Urothelium cell line (cell line): ENCODE measurements at regions not wholly inside any gene's neighbourhood (a gene's known extent, or its start where the extent isn't known, plus 50 kb on each side); places are given as distances from the start of the nearest gene placed in this dataset.

Experiments used
- DNase-seq: peaks from one replicate; pipeline ENCODE4 v3.0.0; 2011; ENCODE audit warnings: low spot score, mixed read lengths
- FAIRE-seq: peaks from 2 replicates; lab custom pipeline; 2011; peaks lifted over from hg19 to GRCh38; lab: Jason Lieb, UNC

DNA sequence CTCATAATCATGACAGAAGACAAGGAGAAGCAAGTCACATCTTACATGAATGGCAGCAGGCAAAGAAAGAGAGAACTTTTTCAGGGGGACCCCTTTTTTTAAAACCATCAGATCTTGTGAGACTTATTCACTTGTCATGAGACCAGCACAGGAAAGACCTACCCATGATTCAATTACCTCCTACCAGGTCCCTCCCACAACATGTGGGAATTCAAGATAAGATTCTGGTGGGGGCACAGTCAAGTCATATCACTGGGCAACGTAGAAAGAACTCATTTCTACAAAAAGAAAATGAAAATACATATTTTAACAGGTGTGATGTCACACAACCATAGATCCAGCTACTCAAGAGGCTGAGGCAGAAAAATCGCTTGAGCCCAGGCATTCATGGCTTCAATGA lies 304.1 kb downstream of the IPMK start:
- FAIRE-seq (peak; percentile 65), DNase-seq (no peak)

DNA sequence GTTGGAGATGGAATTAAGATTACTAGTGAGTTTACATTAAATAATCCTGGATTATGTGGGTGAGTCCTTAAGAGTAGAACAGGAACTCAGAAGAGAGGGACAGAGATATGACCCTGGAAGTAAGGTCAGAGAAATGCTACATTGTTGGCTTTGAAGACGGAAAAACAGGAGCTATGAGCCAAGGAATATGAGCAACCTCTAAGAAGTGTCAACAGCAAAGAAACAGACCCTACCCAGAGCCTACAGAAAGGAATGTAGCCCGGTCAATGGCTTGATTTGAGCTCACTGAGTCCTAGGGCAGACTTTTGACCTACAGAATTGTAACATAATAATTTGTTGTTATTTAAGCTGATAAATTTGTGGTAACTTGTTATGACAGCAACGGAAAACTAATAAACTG lies 304.9 kb downstream of the IPMK start:
- no peak for DNase-seq
- FAIRE-seq = no peak

DNA sequence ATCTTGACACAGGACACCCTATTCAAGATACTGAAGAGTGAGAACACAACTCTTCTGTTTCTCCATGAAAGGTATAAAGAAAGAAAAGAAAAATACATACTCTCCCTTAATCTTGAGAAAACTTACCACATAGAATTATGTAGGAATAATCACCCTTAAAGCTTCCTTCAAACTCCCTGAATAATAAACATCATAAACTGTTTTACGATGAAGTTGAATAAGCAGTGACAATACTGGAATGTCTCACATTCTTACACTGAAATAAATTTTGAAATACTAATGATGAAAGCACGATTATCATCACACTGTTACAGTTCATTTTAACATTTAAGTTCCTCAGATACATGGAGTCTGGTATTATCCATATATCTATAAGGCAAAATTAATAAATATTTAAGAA lies 306.2 kb downstream of the IPMK start:
- DNase-seq = no peak
- FAIRE-seq = no peak

GRCh38 chr10:57960406-57960805 lies 307.3 kb downstream of the IPMK start:
- no peak for DNase-seq
- no peak for FAIRE-seq

- FAIRE-seq (no peak), DNase-seq (no peak)
Observed at GRCh38 chr10:57959318-57960006, 308.2 kb downstream of the IPMK start.

- FAIRE-seq = no peak
- DNase-seq = no peak
Observed at GRCh38 chr10:57955076-57955475, 312.6 kb downstream of the IPMK start.

GRCh38 chr10:57952741-57953140 lies 315.0 kb downstream of the IPMK start:
- FAIRE-seq (no peak), DNase-seq (no peak)

DNA sequence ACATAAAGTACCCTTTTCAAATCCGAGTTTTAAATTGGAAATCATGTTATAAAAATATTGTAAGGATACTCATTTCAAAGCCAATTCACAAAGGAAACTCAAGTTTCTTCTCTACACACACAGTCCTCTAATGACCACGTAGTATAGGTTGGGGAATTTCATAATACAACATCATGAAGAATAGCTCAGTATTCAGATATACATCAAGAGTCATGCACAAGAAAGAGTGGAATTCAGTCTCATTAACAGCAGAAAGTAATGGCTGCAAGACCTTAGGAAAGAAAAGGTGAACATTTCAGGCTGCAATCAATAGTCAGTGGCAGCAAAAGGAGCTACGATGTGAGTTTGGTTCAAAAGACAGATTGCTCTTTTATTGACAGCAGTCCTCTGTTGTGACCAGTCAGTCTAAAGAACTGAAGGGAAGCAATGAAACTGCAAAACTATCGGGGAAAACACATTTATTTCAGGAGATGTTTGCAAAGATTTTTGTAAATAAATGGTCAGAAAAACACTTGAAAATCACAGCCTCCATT lies 317.2 kb downstream of the IPMK start:
- FAIRE-seq = no peak

DNA sequence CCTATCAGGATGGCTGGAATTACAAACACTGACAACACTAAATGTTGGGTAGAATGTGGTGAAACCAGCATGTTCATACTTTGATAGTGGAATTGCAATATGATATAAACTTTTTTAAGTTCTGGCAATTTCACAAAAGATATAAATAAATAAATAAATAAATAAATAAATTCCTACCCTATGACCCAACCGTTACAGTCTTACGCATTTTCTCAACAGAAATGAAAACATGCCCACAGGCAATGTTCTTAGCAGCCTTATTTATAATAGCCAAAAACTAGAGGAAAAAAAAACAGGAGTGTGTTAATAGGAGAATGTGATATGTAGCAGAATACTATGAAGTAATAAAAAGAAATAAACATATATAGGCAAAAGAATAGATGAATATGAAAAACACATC lies 318.9 kb downstream of the IPMK start:
- FAIRE-seq (no peak), DNase-seq (no peak)

More for the DNA sequence above, 317.2 kb downstream of the IPMK start:
- DNase-seq = no peak

DNA sequence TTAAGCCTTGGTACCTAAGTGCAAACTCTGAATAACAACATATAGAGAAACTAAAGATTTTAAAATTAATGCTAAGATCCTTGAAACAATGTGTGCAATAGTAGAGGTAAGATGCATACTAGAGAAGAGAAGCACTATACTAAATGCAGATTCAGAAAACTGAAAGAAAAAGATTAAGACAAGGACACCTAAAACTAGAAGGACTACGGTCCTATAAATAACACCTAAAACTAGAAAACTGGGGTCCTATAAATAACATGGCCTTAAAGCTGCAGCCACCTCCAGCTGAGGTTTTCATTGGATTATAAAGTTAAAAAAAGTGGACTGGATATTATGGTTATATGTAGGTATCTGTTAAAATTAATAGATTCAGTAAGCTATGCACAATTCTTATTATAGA lies 320.9 kb downstream of the IPMK start:
- no peak for FAIRE-seq

GRCh38 chr10:57943701-57944100 lies 324.0 kb downstream of the IPMK start:
- FAIRE-seq = no peak
- no peak for DNase-seq

More for the DNA sequence above, 320.9 kb downstream of the IPMK start:
- no peak for DNase-seq

- DNase-seq (no peak), FAIRE-seq (no peak)
Observed at GRCh38 chr10:57925045-57925444, 342.6 kb downstream of the IPMK start.

- no peak for DNase-seq
- no peak for FAIRE-seq
Observed at GRCh38 chr10:57921140-57921539, 346.6 kb downstream of the IPMK start.

DNA sequence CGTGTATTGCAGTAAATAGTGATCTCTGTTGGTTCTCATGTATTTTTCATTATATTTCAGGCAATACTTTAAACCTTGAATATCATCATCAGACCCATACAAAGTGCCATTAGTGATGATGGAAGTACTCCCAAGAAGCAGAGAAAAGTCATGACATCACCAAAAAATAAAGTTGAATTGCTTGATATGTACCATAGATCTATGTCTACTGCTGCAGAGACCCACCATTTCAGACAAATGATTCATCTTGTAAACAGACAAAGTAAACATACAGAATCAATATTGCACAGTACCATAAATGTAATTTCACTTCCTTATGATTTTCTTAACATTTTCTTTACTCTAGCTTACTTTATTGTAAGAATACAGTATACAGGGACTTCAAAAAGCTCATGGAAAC lies 347.8 kb downstream of the IPMK start:
- FAIRE-seq = no peak
- DNase-seq = no peak

GRCh38 chr10:57917019-57917418 lies 350.7 kb downstream of the IPMK start:
- no peak for DNase-seq

DNA sequence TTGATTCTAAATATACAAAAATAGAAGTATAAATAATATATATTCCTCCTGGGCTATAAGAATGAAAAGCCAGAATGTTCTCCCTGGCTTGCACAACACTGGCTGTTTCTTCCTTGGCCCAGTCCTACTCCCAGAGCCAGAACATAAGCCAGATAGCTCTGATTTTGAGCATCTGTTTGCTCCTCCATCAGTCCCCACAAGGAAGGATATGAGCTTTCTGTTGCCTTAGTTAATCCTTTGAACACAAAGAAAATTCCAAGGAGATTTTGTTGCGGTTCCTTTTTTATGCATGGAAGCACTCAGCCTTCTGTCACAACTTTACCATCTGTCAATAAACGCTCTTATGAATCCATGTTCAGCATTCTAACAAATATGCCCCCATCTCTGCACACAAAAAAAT lies 361.8 kb downstream of the IPMK start:
- DNase-seq (no peak), FAIRE-seq (no peak)

More at GRCh38 chr10:57917019-57917418, 350.7 kb downstream of the IPMK start:
- no peak for FAIRE-seq

DNA sequence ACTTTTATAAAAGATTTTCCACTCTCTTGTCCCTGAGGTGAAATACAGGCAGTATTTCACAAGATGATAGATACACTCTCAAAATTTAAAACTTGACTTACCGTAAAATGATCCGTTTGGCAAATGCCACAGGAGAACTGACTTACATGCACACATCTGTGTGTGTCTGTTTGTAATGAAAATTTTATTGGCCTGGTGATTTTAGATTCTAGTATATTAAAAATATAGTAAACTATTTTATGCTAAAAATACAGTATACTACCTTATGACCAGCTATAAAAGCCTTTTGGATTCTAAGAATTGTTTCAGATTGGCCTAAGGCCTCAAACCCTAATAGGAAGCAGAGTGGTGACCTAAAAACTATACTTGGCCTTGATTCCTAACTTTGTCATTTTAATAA lies 362.7 kb downstream of the IPMK start:
- DNase-seq (no peak), FAIRE-seq (no peak)

DNA sequence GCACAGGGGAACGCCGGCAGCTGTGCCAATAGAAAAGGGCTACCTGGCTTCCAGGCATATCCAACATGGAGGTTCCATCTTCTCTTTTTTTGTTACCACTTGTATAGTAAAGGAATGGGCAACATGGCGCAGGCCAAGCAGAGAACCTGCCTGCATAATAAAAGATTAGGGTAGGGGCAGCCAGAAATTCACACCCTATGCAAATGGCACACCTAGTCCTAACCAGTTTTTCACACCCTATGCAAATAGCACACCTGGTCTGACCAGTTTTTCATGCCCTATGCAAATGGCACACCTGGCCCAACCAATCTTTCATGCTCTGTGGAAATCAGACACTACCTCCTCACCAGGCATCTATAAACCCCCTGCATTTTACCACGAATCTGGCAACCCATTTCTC lies 369.5 kb downstream of the IPMK start:
- FAIRE-seq (no peak), DNase-seq (no peak)

DNA sequence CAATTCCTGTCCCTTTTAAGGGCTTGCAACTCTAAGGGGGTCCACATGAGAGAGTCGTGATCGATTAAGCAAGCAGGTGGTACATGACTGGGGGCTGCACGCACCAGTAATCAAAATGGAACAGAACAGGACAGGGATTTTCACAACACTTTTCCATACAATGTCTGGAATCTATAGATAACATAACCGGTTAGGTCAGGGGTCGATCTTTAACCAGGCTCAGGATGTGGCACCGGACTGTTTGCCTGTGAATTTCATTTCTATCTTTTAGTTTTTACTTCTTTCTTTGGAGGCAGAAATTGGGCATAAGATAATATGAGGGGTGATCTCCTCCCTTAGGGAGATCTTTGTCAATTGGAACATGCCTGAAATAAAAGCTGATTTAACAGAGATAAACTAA lies 370.1 kb downstream of the IPMK start:
- no peak for FAIRE-seq
- no peak for DNase-seq

GRCh38 chr10:57894361-57894760 lies 373.3 kb downstream of the IPMK start:
- FAIRE-seq (no peak), DNase-seq (no peak)

GRCh38 chr10:57891201-57892006 lies 376.3 kb downstream of the IPMK start:
- DNase-seq = no peak
- FAIRE-seq = no peak

DNA sequence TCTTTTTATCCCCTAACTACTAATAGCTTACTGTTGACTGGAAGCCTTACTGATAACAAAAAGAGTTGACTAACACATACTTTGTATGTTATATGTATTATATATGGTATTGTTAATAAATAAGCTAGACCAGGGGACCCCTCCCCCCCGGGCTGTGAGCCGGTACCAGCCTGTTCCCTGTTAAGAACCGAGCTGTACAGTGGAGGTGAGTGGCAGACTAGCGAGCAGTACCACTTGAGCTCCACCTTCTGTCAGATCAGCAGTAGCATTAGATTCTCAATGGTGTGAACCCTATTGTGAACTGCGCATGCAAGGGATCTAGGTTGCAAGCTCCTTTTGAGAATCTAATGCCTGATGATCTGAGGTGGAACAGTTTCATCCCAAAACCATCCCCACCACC lies 377.0 kb downstream of the IPMK start:
- FAIRE-seq = peak; percentile 13

More for the DNA sequence above, 377.0 kb downstream of the IPMK start:
- no peak for DNase-seq
